ENCODE measurements at regions not wholly inside any gene's neighbourhood (a gene's known extent, or its start where the extent isn't known, plus 50 kb on each side); places are given as distances from the start of the nearest gene placed in this dataset.
A peak's percentile ranks its signal among the peaks of the same experiment; 100 is the strongest.

GRCh38 chr21:35932232-35932911 is 128.0 kb downstream of the SETD4 start:
- TF ChIP-seq CTCF (IDR thresholded peaks at IDR 0.05) (no peak), POLR2A (IDR thresholded peaks at IDR 0.05) (peak in 1 of 2 donors; percentile 45)

All from adrenal gland (tissue), 5 donors.